Stimulated activated CD4-positive, alpha-beta T cell treated with anti-CD3 and anti-CD28 coated beads, Interleukin-2, amount 100 ng/mL, for 4 hours (primary cell): ENCODE measurements at regions not wholly inside any gene's neighbourhood (a gene's known extent, or its start where the extent isn't known, plus 50 kb on each side); places are given as distances from the start of the nearest gene placed in this dataset.

Source experiments
- DNase-seq: peaks from one replicate; pipeline ENCODE4 v3.0.0-alpha.2; 2020; ENCODE audit warnings: low read depth

DNA sequence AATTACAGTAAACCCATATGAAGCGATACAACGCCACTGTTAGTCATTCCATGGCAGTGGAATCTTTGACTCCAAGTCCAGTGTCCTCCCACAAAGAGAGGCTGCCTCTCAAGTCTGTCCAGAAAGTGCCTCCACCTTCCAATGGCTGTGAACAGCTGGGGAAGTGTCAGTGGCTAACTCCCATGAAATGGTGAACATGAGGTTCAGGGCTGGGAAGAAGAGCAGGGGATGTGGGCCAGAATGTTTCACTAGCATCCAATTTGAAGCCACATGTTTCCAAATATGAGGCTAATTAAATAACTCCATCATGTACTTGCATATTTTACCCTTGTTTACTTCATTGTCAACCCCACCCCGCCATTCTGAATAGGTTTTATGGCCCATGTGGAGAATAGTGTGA is 53.1 kb upstream of the CHST15 start:
- DNase-seq: no peak

DNA sequence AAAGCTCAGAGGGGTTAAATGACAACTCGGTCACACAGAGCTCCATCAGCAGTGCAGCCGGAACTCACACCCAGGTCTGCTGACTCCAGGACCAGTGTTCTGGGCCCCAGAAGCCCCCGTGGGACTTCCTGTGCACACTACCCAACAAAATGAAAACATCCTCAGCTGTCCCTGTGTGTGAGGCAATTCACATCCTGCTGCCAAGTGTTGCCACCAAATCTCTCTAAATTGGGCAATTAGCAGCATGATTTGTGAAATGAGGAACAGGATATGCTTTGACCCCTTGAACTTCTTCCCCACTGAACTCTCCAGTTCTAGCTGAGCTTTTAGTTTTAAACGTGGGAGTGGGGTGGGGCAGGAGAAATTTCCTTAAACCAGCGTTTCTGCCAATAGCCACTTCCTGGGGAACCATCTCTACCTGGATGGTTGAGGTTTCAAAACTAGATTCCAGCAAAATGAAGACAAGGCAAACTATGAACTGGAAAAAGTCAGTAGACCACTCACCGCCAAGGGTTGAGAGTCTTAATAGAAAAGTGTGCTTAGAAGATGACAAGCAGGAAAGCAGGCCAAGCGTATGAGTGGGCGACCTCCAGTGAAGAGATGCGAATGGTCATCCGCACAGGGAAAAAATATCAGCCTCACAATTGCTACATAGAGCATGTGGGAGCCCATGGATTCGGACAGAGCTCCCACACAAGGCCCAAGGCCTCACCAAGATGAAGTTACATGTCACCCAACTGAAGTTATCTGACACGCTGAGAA is 51.9 kb upstream of the CHST15 start:
- no peak for DNase-seq

DNA sequence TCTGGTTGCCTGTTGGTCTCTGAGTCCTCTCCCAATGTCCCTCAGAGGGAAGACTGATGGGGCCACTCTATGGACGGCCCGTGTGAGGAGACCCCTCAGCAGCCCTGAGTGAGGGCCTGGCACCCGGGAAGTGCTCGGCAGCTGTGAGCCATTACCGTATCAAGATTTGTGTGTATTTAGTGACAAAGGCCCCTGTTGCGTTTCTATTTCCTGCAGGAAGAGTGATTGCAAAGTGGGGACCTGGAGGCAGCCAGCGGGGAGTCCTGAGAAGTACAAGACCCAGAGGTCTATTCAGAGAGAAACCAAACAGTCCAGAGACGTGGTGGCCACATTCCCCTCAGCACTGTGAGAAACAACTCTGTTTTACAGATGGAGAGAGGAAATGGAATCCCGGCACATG is 51.1 kb upstream of the CHST15 start:
- no peak for DNase-seq

DNA sequence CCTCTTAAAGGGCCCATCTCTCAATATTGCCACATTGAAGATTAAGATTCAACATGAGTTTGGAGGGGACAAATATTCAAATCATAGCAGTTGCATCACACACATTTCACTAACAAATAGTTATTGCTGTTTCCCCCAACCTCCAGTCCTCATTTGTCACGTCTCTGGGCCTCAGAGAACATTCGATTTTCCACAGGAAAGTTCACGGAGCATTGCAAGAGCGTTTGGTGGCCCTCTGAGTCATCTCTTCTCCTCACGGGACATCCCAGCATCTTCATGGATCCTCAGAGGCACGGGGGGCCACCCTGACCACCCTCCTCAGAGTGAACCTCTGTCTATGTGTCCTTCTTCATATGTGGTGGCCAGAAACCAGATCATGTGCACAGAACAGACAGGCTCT is 50.3 kb upstream of the CHST15 start:
- DNase-seq: no peak
